ENCODE measurements at regions not wholly inside any gene's neighbourhood (a gene's known extent, or its start where the extent isn't known, plus 50 kb on each side); places are given as distances from the start of the nearest gene placed in this dataset.

DNA sequence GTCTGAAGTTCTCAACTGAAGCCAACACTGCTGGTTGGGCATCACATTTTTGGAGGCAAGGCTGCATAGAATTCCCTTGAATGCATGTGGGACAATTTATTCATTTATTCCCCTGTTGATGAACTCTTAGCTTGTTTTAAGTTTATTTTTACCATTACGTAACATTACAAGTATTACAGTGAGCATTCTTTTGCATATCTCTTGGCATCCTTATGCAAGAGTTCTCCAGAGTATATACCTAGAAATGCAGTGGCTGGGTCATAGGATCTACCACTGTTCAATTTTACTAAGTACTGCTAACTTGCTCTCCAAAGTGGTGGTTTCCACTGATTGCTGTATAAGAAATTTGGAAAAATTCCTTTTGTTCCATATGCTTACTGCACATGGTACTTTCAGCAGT lies 66.5 kb downstream of the UCHL1 start:
- TF ChIP-seq, protein P1, sequence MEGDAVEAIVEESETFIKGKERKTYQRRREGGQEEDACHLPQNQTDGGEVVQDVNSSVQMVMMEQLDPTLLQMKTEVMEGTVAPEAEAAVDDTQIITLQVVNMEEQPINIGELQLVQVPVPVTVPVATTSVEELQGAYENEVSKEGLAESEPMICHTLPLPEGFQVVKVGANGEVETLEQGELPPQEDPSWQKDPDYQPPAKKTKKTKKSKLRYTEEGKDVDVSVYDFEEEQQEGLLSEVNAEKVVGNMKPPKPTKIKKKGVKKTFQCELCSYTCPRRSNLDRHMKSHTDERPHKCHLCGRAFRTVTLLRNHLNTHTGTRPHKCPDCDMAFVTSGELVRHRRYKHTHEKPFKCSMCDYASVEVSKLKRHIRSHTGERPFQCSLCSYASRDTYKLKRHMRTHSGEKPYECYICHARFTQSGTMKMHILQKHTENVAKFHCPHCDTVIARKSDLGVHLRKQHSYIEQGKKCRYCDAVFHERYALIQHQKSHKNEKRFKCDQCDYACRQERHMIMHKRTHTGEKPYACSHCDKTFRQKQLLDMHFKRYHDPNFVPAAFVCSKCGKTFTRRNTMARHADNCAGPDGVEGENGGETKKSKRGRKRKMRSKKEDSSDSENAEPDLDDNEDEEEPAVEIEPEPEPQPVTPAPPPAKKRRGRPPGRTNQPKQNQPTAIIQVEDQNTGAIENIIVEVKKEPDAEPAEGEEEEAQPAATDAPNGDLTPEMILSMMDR (IDR thresholded peaks at IDR 0.05), result no peak
- no peak for TF ChIP-seq POLR2A (IDR thresholded peaks at IDR 0.05)

Data from heart left ventricle (tissue), 13 donors.